Ovary (tissue), 3 donors: ENCODE measurements at regions not wholly inside any gene's neighbourhood (a gene's known extent, or its start where the extent isn't known, plus 50 kb on each side); places are given as distances from the start of the nearest gene placed in this dataset.

Experiments used
- CTCF ChIP-seq, 3 donors: fragments of 450-650 bp in 2 of 3; fragments of 200-600 bp in 1 of 3; IDR thresholded peaks; one replicate each; pipeline versions ENCODE4 v1.5.1 to v1.8.0; 2016 to 2022; ENCODE audit warnings: antibody characterized with exemption in 3 of 3, mild to moderate bottlenecking in 1 of 3
- EP300 ChIP-seq: sonication (generic); formaldehyde crosslinking; IDR thresholded peaks from one replicate; pipeline ENCODE4 v1.6.1; 2017; ENCODE audit warnings: antibody characterized with exemption
- POLR2A ChIP-seq: fragments of 450-650 bp; IDR thresholded peaks from one replicate; pipeline ENCODE4 v1.6.1; 2017; ENCODE audit warnings: antibody characterized with exemption, mild to moderate bottlenecking, moderate library complexity
- donor health status: DM: no; HTN: no; CAD: no.

GRCh38 chr16:86289907-86290306, 220.4 kb upstream of the FOXF1 start:
- TF ChIP-seq CTCF (IDR thresholded peaks at IDR 0.05) (no peak), POLR2A (no peak), EP300 (no peak)
